ENCODE measurements at regions not wholly inside any gene's neighbourhood (a gene's known extent, or its start where the extent isn't known, plus 50 kb on each side); places are given as distances from the start of the nearest gene placed in this dataset.

- DNase-seq: no peak
These were observed 589.5 kb upstream of the LCORL start for GRCh38 chr4:18611026-18611425.

GRCh38 chr4:18608908-18609533 lies 587.5 kb upstream of the LCORL start:
- no peak for DNase-seq

DNA sequence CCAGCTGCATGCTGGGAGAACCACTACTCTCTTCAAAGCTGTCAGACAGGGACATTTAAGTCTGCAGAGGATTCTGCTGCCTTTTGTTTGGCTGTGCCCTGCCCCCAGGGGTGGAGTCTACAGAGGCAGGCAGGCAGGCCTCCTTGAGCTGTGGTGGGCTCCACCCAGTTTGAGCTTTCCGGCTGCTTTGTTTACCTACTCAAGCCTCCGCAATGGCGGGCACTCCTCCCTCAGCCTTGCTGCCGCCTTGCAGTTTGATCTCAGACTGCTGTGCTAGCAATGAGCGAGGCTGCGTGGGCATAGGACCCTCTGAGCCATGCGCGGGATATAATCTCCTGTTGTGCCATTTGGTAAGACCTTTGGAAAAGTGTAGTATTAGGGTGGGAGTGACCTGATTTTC lies 581.1 kb upstream of the LCORL start:
- peak; percentile 11 for DNase-seq

DNA sequence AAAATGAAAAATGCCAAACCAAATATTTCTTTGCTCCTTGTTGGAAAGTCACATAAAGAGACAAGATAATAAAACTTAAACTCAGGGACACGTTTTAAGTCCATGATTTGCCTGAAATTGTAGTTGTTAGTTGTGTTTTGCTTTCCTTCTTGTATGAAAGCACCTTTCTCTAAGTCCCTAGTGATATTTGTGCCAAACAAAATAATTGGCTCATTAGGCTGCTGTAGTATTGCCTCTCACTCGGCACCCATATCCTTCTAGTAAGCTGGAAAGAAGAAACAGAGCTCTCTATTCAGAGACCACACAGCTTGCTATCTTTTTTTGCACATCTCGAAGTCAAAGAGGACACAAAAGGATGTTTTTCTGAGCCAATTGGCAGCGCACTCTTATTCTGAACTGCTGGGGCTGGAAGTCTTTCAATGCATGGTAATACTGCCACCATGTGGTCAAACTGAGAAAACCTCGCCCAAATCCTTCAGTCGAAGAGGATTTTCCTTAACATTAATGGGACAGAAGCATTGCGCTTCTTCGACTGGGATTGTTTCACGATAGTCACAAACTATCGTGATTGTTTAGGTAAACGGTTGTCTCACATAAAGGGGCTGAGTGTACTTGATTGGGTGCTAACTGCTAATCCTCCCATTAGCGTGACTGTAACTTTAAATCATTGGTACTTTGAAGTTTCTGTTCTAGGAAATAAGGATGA lies 571.9 kb upstream of the LCORL start:
- peak; percentile 78 for DNase-seq

GRCh38 chr4:18582841-18583240 lies 561.3 kb upstream of the LCORL start:
- DNase-seq: no peak

DNA sequence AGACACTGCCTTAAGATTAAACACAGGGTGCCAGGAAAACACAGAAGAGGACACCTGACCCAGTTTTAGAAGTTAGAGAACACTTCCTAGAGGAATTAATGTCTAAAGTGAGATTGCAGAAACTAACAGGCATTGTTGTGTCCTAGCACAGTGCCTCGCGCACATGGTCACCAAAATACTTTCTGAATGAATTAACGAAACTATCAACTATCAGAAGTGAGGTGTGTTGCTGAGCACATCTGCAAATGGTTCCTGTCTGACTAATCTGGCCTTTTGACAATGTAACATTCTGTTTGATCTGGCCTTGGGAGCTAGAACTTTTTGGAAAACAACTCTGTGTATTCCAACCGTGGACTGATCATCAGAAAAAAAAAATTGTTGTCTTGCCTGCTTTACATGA lies 556.8 kb upstream of the LCORL start:
- DNase-seq: no peak

- no peak for DNase-seq
These were observed 550.9 kb upstream of the LCORL start for GRCh38 chr4:18572481-18572880.

DNA sequence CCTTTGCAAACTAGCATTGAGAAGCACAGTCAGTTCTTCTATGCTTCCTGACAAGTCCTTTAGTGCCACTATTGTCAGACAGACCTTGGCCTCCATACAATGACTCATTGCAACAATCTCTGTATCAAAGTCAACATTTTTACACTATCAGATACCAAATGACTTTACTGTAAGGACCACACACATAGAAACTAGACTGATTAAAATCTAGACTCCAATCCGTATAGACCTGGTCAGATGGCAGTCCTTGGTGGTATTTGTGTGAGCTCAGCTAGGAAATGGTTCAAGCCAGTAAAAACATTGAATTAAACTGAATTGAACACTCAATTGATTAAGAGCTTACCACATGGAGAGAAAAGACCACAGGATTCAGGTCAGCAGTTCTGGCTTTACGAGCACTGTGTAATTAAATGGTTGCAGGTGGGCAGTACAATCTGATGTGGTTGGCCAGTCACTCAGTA lies 549.8 kb upstream of the LCORL start:
- DNase-seq: peak; percentile 57

- DNase-seq: no peak
These were observed 548.8 kb upstream of the LCORL start for GRCh38 chr4:18570370-18570769.

DNA sequence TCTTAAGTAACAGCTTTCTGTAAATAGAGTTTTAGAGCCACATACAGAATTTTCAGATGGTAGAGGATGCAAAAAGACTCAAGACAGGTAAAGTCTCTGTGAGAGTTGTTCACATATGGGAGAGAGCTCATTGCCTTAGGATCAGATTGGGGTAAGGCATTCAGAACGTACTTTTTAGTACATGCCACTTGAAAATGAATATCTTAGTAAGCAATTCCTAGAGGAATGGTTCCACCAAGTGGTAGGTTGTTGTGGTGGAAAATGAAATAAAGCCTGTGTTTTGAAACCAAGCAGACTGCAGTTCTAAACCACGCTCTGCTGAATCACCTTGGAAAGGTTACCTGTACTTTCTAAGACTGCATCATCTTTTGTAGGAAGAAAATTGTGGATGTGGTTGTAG lies 547.0 kb upstream of the LCORL start:
- DNase-seq: no peak

GRCh38 chr4:18566970-18567799 lies 545.6 kb upstream of the LCORL start:
- DNase-seq: no peak

- DNase-seq: no peak
These were observed 537.9 kb upstream of the LCORL start for GRCh38 chr4:18559492-18559891.

DNA sequence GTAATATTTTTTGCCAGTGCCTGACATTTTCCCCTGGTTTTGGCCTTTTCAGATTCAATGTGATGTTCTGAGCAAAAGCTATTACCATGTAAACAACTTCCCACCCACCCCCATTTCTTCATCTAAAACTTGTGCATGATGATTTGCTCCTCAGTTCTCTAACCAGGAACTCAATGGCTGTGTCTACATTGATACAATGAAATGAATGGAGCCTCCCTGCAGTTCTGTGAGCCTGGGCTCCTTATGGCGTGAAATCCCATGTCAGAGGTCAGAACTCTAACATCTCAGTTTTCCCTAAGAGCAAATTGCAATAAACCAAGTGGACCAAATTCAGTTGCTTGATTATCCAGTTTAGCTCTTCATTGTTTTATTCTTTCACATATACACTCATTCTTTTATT lies 534.8 kb upstream of the LCORL start:
- DNase-seq: no peak

GRCh38 chr4:18540349-18540748 lies 518.8 kb upstream of the LCORL start:
- no peak for DNase-seq

GRCh38 chr4:18538121-18538520 lies 516.6 kb upstream of the LCORL start:
- DNase-seq: no peak

GRCh38 chr4:18536428-18536827 lies 514.9 kb upstream of the LCORL start:
- DNase-seq: no peak

DNA sequence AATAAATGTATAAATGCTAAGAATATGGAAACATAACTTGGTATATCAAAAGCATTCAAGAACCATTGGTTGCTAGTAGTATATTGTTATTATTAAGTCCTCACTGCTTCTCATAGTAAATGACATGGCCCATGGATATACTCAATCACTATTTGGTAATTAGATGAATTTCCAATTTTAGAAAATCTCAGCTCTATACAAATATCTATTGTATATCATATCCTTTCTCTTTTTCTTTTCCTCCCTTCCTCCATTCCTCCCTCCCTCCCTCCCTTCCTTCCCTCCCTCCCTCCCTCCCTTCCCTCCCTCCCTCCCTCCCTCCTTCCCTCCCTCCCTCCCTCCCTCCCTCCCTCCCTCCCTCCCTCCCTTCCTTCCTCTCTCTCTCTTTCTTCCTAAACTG lies 514.4 kb upstream of the LCORL start:
- DNase-seq: no peak

- no peak for DNase-seq
These were observed 511.8 kb upstream of the LCORL start for GRCh38 chr4:18533262-18533775.

DNA sequence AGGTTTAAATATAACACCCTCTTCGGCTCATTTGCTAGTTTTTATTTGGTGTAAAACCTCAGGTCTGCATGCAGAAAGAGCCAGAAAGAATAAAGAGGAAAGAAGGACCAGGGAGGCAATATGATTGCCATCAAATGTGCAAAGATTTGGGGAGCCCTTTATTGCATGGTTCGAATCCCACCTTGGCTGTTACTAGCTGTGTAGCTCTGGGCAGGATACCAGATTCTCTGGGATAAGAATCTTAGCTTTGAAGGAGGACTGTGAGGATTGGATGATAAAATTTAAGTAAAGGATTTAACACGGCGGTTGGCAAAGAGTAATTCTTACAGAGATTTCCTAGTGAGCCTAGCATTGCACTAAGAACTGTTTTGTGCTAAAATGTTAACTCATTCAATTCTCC lies 510.2 kb upstream of the LCORL start:
- no peak for DNase-seq

DNA sequence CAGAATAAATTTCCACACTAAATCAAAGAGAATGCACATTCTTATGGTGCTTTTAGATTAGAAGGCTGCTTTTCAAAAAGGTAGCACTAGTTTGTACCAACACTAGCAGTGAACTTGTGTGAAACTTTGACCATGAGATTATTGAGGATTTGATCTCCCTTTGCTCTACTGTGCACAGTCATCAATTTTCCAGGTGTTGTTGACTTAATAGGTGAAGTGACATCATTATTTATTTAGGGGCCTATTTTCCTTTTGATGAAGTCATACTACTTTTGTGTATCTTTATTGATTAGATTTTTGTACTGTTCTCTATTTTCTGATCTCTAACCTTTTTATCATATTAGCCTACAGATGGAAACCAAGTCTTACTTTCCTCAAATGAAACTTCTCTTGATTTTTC lies 507.9 kb upstream of the LCORL start:
- DNase-seq: peak; percentile 22

- no peak for DNase-seq
These were observed 503.1 kb upstream of the LCORL start for GRCh38 chr4:18524667-18525066.

DNA sequence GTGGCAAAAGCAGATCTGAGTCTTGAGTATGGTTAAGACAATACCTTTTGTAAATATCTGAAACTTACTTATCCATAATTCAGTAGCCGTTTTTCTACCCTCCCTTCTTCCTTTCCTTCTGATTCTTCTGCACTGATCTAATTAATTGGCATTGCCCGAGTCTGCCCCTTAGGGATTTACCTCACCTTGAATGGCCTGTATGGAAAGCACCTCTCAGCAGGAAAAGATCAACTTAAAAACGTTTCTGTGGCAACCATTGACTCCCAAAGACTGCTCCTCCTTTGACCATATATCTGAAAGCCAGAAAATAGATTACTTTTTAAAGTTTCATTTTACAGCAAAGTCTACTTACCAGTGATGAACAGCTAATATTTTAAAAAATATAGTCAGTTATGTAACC lies 496.5 kb upstream of the LCORL start:
- DNase-seq: peak; percentile 22

DNA sequence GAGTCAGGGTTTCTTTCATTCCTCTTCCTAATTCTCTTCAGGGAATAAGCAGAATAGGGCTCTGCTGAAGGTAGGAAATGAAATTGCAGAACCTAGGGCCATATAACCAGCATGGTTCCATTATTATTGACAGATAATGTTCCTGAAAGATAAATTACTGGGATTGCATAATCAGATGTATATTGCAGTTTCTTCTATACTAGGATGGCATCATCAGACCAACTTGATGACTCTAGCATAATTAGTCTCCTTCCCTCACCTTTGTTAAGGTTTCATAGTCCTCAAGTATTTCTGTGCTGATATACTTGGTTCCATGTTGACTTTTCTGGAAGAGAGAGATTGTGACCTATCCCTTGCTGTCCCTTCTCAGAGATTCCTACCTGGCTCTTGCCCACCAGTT lies 492.3 kb upstream of the LCORL start:
- DNase-seq: no peak

- no peak for DNase-seq
These were observed 491.2 kb upstream of the LCORL start for GRCh38 chr4:18512718-18513117.

Measured in NCI-H146 (cell line).